CD4-positive, alpha-beta T cell treated with Interferon gamma for 1 hour (primary cell): ENCODE measurements at regions not wholly inside any gene's neighbourhood (a gene's known extent, or its start where the extent isn't known, plus 50 kb on each side); places are given as distances from the start of the nearest gene placed in this dataset.
"Not testable (repeated sequence)": the region's sequence is repeated elsewhere in the genome, so short reads cannot be mapped to it uniquely, and the experiment has no call there.

Experiments
- DNase-seq: peaks from one replicate; pipeline ENCODE4 v3.0.0-alpha.2; 2020

GRCh38 chr7:4527988-4528636 is 154.0 kb upstream of the FOXK1 start:
- no peak for DNase-seq

GRCh38 chr7:4531236-4531635 is 150.9 kb upstream of the FOXK1 start:
- no peak for DNase-seq

- not testable (repeated sequence) for DNase-seq
Observed at GRCh38 chr7:4533339-4533738, 148.8 kb upstream of the FOXK1 start.

GRCh38 chr7:4549681-4550080 is 132.4 kb upstream of the FOXK1 start:
- DNase-seq = no peak

- no peak for DNase-seq
Observed at GRCh38 chr7:4550117-4550516, 132.0 kb upstream of the FOXK1 start.

- DNase-seq = no peak
Observed at GRCh38 chr7:4552985-4553384, 129.1 kb upstream of the FOXK1 start.

- no peak for DNase-seq
Observed at GRCh38 chr7:4556868-4557793, 125.0 kb upstream of the FOXK1 start.

GRCh38 chr7:4561795-4562194 is 120.3 kb upstream of the FOXK1 start:
- DNase-seq = no peak

GRCh38 chr7:4566714-4567113 is 115.4 kb upstream of the FOXK1 start:
- DNase-seq = no peak

- no peak for DNase-seq
Observed at GRCh38 chr7:4574851-4575250, 107.2 kb upstream of the FOXK1 start.

GRCh38 chr7:4575254-4575653 is 106.8 kb upstream of the FOXK1 start:
- DNase-seq = no peak

- DNase-seq = no peak
Observed at GRCh38 chr7:4602905-4603842, 78.9 kb upstream of the FOXK1 start.

- DNase-seq = no peak
Observed at GRCh38 chr7:4603843-4604231, 78.3 kb upstream of the FOXK1 start.

GRCh38 chr7:4604456-4604940 is 77.6 kb upstream of the FOXK1 start:
- DNase-seq = no peak

- DNase-seq = no peak
Observed at GRCh38 chr7:4606797-4607196, 75.3 kb upstream of the FOXK1 start.

GRCh38 chr7:4607311-4607729 is 74.8 kb upstream of the FOXK1 start:
- DNase-seq = no peak

GRCh38 chr7:4609576-4609975 is 72.5 kb upstream of the FOXK1 start:
- DNase-seq = not testable (repeated sequence)

- peak; percentile 46 for DNase-seq
Observed at GRCh38 chr7:4610768-4611467, 71.2 kb upstream of the FOXK1 start.

- DNase-seq = no peak
Observed at GRCh38 chr7:4612237-4612636, 69.9 kb upstream of the FOXK1 start.

- no peak for DNase-seq
Observed at GRCh38 chr7:4612939-4613841, 68.9 kb upstream of the FOXK1 start.

GRCh38 chr7:4613846-4614548 is 68.1 kb upstream of the FOXK1 start:
- no peak for DNase-seq
